ENCODE measurements at regions not wholly inside any gene's neighbourhood (a gene's known extent, or its start where the extent isn't known, plus 50 kb on each side); places are given as distances from the start of the nearest gene placed in this dataset.
"Not testable (repeated sequence)": the region's sequence is repeated elsewhere in the genome, so short reads cannot be mapped to it uniquely, and the experiment has no call there.

GRCh38 chr22:49699928-49700498 lies 127.7 kb downstream of the BRD1 start:
- DNase-seq (ENCODE audit: low read depth, low spot score): no peak
- H3K4me3 ChIP-seq (ENCODE audit: low read length): no peak overlapping the region

- no peak overlapping the region for H3K4me3 ChIP-seq (ENCODE audit: low read length)
- DNase-seq (ENCODE audit: low read depth, low spot score): no peak
These were observed 128.2 kb downstream of the BRD1 start for GRCh38 chr22:49699476-49699875.

GRCh38 chr22:49698616-49699015 lies 129.1 kb downstream of the BRD1 start:
- not testable (repeated sequence) for DNase-seq (ENCODE audit: low read depth, low spot score); H3K4me3 ChIP-seq (ENCODE audit: low read length)

- DNase-seq (ENCODE audit: low read depth, low spot score): no peak
- no peak overlapping the region for H3K4me3 ChIP-seq (ENCODE audit: low read length)
These were observed 130.6 kb downstream of the BRD1 start for GRCh38 chr22:49697047-49697446.

GRCh38 chr22:49694462-49695260 lies 133.0 kb downstream of the BRD1 start:
- no peak overlapping the region for H3K4me3 ChIP-seq (ENCODE audit: low read length)
- no peak for DNase-seq (ENCODE audit: low read depth, low spot score)

- DNase-seq (ENCODE audit: low read depth, low spot score): no peak
- no peak overlapping the region for H3K4me3 ChIP-seq (ENCODE audit: low read length)
These were observed 133.8 kb downstream of the BRD1 start for GRCh38 chr22:49693848-49694247.

- DNase-seq (ENCODE audit: low read depth, low spot score): no peak
These were observed 134.3 kb downstream of the BRD1 start for GRCh38 chr22:49693416-49693815.

GRCh38 chr22:49692499-49693225 lies 135.0 kb downstream of the BRD1 start:
- no peak for DNase-seq (ENCODE audit: low read depth, low spot score)
- no peak overlapping the region for H3K4me3 ChIP-seq (ENCODE audit: low read length)

More at GRCh38 chr22:49693416-49693815, 134.3 kb downstream of the BRD1 start:
- H3K4me3 ChIP-seq (ENCODE audit: low read length): no peak overlapping the region

- no peak overlapping the region for H3K4me3 ChIP-seq (ENCODE audit: low read length)
- no peak for DNase-seq (ENCODE audit: low read depth, low spot score)
These were observed 136.4 kb downstream of the BRD1 start for GRCh38 chr22:49691256-49691655.

GRCh38 chr22:49690454-49690853 lies 137.2 kb downstream of the BRD1 start:
- no peak overlapping the region for H3K4me3 ChIP-seq (ENCODE audit: low read length)
- no peak for DNase-seq (ENCODE audit: low read depth, low spot score)

- no peak overlapping the region for H3K4me3 ChIP-seq (ENCODE audit: low read length)
- no peak for DNase-seq (ENCODE audit: low read depth, low spot score)
These were observed 137.8 kb downstream of the BRD1 start for GRCh38 chr22:49689858-49690257.

- no peak for DNase-seq (ENCODE audit: low read depth, low spot score)
These were observed 138.4 kb downstream of the BRD1 start for GRCh38 chr22:49689255-49689770.

GRCh38 chr22:49688516-49689254 lies 139.0 kb downstream of the BRD1 start:
- no peak overlapping the region for H3K4me3 ChIP-seq (ENCODE audit: low read length)
- DNase-seq (ENCODE audit: low read depth, low spot score): no peak

More at GRCh38 chr22:49689255-49689770, 138.4 kb downstream of the BRD1 start:
- no peak overlapping the region for H3K4me3 ChIP-seq (ENCODE audit: low read length)

- no peak overlapping the region for H3K4me3 ChIP-seq (ENCODE audit: low read length)
- no peak for DNase-seq (ENCODE audit: low read depth, low spot score)
These were observed 139.7 kb downstream of the BRD1 start for GRCh38 chr22:49687786-49688515.

- no peak for DNase-seq (ENCODE audit: low read depth, low spot score)
- H3K4me3 ChIP-seq (ENCODE audit: low read length): no peak overlapping the region
These were observed 140.3 kb downstream of the BRD1 start for GRCh38 chr22:49687333-49687732.

- no peak overlapping the region for H3K4me3 ChIP-seq (ENCODE audit: low read length)
- DNase-seq (ENCODE audit: low read depth, low spot score): no peak
These were observed 141.0 kb downstream of the BRD1 start for GRCh38 chr22:49686495-49687219.

- no peak for DNase-seq (ENCODE audit: low read depth, low spot score)
- no peak overlapping the region for H3K4me3 ChIP-seq (ENCODE audit: low read length)
These were observed 142.0 kb downstream of the BRD1 start for GRCh38 chr22:49685686-49686085.

- no peak overlapping the region for H3K4me3 ChIP-seq (ENCODE audit: low read length)
These were observed 142.6 kb downstream of the BRD1 start for GRCh38 chr22:49685116-49685515.

More at GRCh38 chr22:49685116-49685515, 142.6 kb downstream of the BRD1 start:
- DNase-seq (ENCODE audit: low read depth, low spot score): no peak

Data from Jurkat, Clone E6-1 (cell line).